Gastroesophageal sphincter (tissue), 3 donors: ENCODE measurements at regions not wholly inside any gene's neighbourhood (a gene's known extent, or its start where the extent isn't known, plus 50 kb on each side); places are given as distances from the start of the nearest gene placed in this dataset.

ENCODE experiments used
- CTCF ChIP-seq, 4 experiments: fragments of 200-600 bp in 2 of 4; fragments of 450-650 bp in 2 of 4; sonication (generic) in 1 of 4; IDR thresholded peaks; one replicate each; pipeline ENCODE4 v1.5.1; 2017 to 2019; ENCODE audit warnings: antibody characterized with exemption in 4 of 4, mild to moderate bottlenecking in 2 of 4, moderate library complexity in 2 of 4
- POLR2A ChIP-seq, 2 donors: fragments of 450-650 bp; IDR thresholded peaks; one replicate each; pipeline ENCODE4 v1.6.1; 2017; ENCODE audit warnings: antibody characterized with exemption in 2 of 2, mild to moderate bottlenecking in 2 of 2, moderate library complexity in 1 of 2
- POLR2AphosphoS5 ChIP-seq: sonication (generic); formaldehyde crosslinking; IDR thresholded peaks from one replicate; pipeline ENCODE4 v1.6.1; 2017; ENCODE audit warnings: antibody characterized with exemption

- TF ChIP-seq POLR2A (IDR thresholded peaks at IDR 0.05) (no peak), CTCF (IDR thresholded peaks at IDR 0.05) (no peak), POLR2AphosphoS5 (no peak)
Measured at GRCh38 chr3:139288266-139288821, 55.5 kb upstream of the MRPS22 start.
